ENCODE measurements at regions not wholly inside any gene's neighbourhood (a gene's known extent, or its start where the extent isn't known, plus 50 kb on each side); places are given as distances from the start of the nearest gene placed in this dataset.

GRCh38 chr4:110900213-110900769 lies 277.4 kb upstream of the PITX2 start:
- no peak for ATAC-seq

- no peak for ATAC-seq
Measured at GRCh38 chr4:110902500-110902899, 279.6 kb upstream of the PITX2 start.

GRCh38 chr4:110904435-110905065 lies 281.7 kb upstream of the PITX2 start:
- no peak for ATAC-seq

GRCh38 chr4:110905367-110905766 lies 282.5 kb upstream of the PITX2 start:
- ATAC-seq = no peak

- ATAC-seq = no peak
Measured at GRCh38 chr4:110907801-110908313, 285.0 kb upstream of the PITX2 start.

GRCh38 chr4:110914791-110915190 lies 291.9 kb upstream of the PITX2 start:
- no peak for ATAC-seq

- ATAC-seq = no peak
Measured at GRCh38 chr4:110915301-110915700, 292.4 kb upstream of the PITX2 start.

GRCh38 chr4:110916505-110916904 lies 293.6 kb upstream of the PITX2 start:
- ATAC-seq = no peak

GRCh38 chr4:110917835-110918234 lies 295.0 kb upstream of the PITX2 start:
- no peak for ATAC-seq

- ATAC-seq = no peak
Measured at GRCh38 chr4:110920990-110921389, 298.1 kb upstream of the PITX2 start.

- no peak for ATAC-seq
Measured at GRCh38 chr4:110924761-110925160, 301.9 kb upstream of the PITX2 start.

- ATAC-seq = no peak
Measured at GRCh38 chr4:110926841-110927400, 304.0 kb upstream of the PITX2 start.

- no peak for ATAC-seq
Measured at GRCh38 chr4:110933341-110933740, 310.5 kb upstream of the PITX2 start.

GRCh38 chr4:110944501-110944900 lies 321.6 kb upstream of the PITX2 start:
- no peak for ATAC-seq

- ATAC-seq = no peak
Measured at GRCh38 chr4:110945600-110945999, 322.7 kb upstream of the PITX2 start.

- ATAC-seq = no peak
Measured at GRCh38 chr4:110949542-110949941, 326.7 kb upstream of the PITX2 start.

GRCh38 chr4:110950731-110951130 lies 327.9 kb upstream of the PITX2 start:
- no peak for ATAC-seq

GRCh38 chr4:110953191-110953590 lies 330.3 kb upstream of the PITX2 start:
- no peak for ATAC-seq

- ATAC-seq = no peak
Measured at GRCh38 chr4:110953898-110954297, 331.0 kb upstream of the PITX2 start.

- no peak for ATAC-seq
Measured at GRCh38 chr4:110955748-110956147, 332.9 kb upstream of the PITX2 start.

- ATAC-seq = no peak
Measured at GRCh38 chr4:110959041-110959643, 336.3 kb upstream of the PITX2 start.

- ATAC-seq = no peak
Measured at GRCh38 chr4:110961066-110961465, 338.2 kb upstream of the PITX2 start.

GRCh38 chr4:110962616-110963015 lies 339.7 kb upstream of the PITX2 start:
- no peak for ATAC-seq

All from esophagus mucosa (tissue), 1 donor.